Spleen (tissue), 11 donors: ENCODE measurements at regions not wholly inside any gene's neighbourhood (a gene's known extent, or its start where the extent isn't known, plus 50 kb on each side); places are given as distances from the start of the nearest gene placed in this dataset.

ENCODE experiments used
- DNase-seq: peaks from one replicate; pipeline ENCODE4 v3.0.0-alpha.2; 2020
- H3K27ac ChIP-seq, 8 donors: fragments of 200-600 bp; sonication (generic) in 7 of 8; 1 replicate in 4 of 8; 2 replicates in 4 of 8; pipeline versions ENCODE4 v1.5.0 to v1.8.0; 2016 to 2021; ENCODE audit warnings: inconsistent platforms in 4 of 8, mild to moderate bottlenecking in 4 of 8, moderate library complexity in 1 of 8
- H3K27me3 ChIP-seq, 7 donors: fragments of 200-600 bp; sonication (generic) in 6 of 7; replicated peaks in 1 of 7; 1 replicate in 4 of 7; 2 replicates in 3 of 7; pipeline versions ENCODE4 v1.5.0 to v1.8.0; 2016 to 2021; ENCODE audit warnings: inconsistent platforms in 3 of 7, mild to moderate bottlenecking in 1 of 7
- H3K36me3 ChIP-seq, 6 donors: fragments of 200-600 bp; sonication (generic) in 5 of 6; 1 replicate in 4 of 6; 2 replicates in 2 of 6; pipeline versions ENCODE4 v1.5.0 to v1.8.0; 2016 to 2021; ENCODE audit warnings: inconsistent platforms in 2 of 6
- H3K4me1 ChIP-seq, 6 donors: fragments of 200-600 bp; sonication (generic) in 5 of 6; 1 replicate in 3 of 6; 2 replicates in 3 of 6; pipeline versions ENCODE4 v1.5.0 to v1.8.0; 2016 to 2021; ENCODE audit warnings: inconsistent platforms in 3 of 6
- H3K4me3 ChIP-seq, 8 donors: fragments of 200-600 bp; sonication (generic) in 7 of 8; 1 replicate in 4 of 8; 2 replicates in 4 of 8; pipeline versions ENCODE4 v1.5.0 to v1.8.0; 2016 to 2021; ENCODE audit warnings: inconsistent platforms in 4 of 8, mild to moderate bottlenecking in 4 of 8, moderate library complexity in 2 of 8
- H3K9me3 ChIP-seq, 8 donors: fragments of 200-600 bp; sonication (generic) in 7 of 8; 1 replicate in 4 of 8; 2 replicates in 4 of 8; pipeline versions ENCODE4 v1.5.0 to v1.8.0; 2016 to 2021; ENCODE audit warnings: inconsistent platforms in 4 of 8
- CTCF ChIP-seq, 11 experiments: fragments of 200-600 bp in 7 of 11; fragments of 450-650 bp in 4 of 11; sonication (generic) in 4 of 11; IDR thresholded peaks in 8 of 11; conservative IDR thresholded peaks in 3 of 11; 1 replicate in 7 of 11; 2 replicates in 4 of 11; pipeline versions ENCODE4 v1.4.0 to v1.8.0; 2016 to 2021; ENCODE audit warnings: antibody characterized with exemption in 11 of 11, inconsistent platforms in 4 of 11, mild to moderate bottlenecking in 1 of 11
- POLR2A ChIP-seq, 3 donors: fragments of 450-650 bp; IDR thresholded peaks; one replicate each; pipeline ENCODE4 v1.5.1; 2017; ENCODE audit warnings: antibody characterized with exemption in 3 of 3, mild to moderate bottlenecking in 1 of 3
- POLR2AphosphoS5 ChIP-seq, 3 donors: sonication (generic); formaldehyde crosslinking; IDR thresholded peaks; one replicate each; pipeline ENCODE4 v1.5.1; 2017; ENCODE audit warnings: antibody characterized with exemption in 3 of 3
- WGBS, 5 donors: extraction: QIAGEN DNeasy Blood & Tissue Kit in 3 of 5; methylation state at CpG; one replicate each; pipeline versions ENCODE4 v1.1.5 to v1.1.7; 2013 to 2018; 5-methylcytosine and 5-hydroxymethylcytosine counted together
- intact Hi-C: fragments of 100-400 bp; cut with DNase I; formaldehyde crosslinking; loops from one replicate; pipeline ENCODE4 v1.15.0; 2023; ENCODE audit warnings: low total_unique reads
- donor health status: healthy with polysubstance abuse.
- donor health status: DM: no; HTN: no; CAD: no; lungs with moderate emphysema.
- donor health status: DM: no; HTN: no; CAD: no.
- donor health status: Bipolar disorder and iron deficiency.
- donor health status: healthy.
- donor health status: DM: no; HTN: no; CAD: no.
- donor health status: DM: yes; HTN: yes; CAD: no.

- H3K4me3 ChIP-seq: no peak overlapping the region
- TF ChIP-seq POLR2A (IDR thresholded peaks at IDR 0.05) (no peak), POLR2AphosphoS5 (IDR thresholded peaks at IDR 0.05) (no peak), CTCF (IDR thresholded peaks at IDR 0.05 in 8 of 11, conservative IDR thresholded peaks at IDR 0.05 in 3 of 11) (no peak)
- WGBS, 5 donors: 69 to 82% (median 76%) methylated on average over 2 of the region's 2 CpGs
- H3K27ac ChIP-seq: no peak overlapping the region
- H3K9me3 ChIP-seq: peaks cover 0 to 3% (median 0%) of the 10 kb centered on the region in 8 donors
- no peaks in the 10 kb centered on the region for H3K27me3 ChIP-seq
- intact Hi-C loops: no loop called here
- DNase-seq: no peak
- H3K4me1 ChIP-seq: peaks cover 0 to 5% (median 0%) of the 10 kb centered on the region in 6 donors
- no peaks in the 10 kb centered on the region for H3K36me3 ChIP-seq
Observed at GRCh38 chr11:28618416-28618815, 510.2 kb downstream of the METTL15 start.

- no peak for DNase-seq
- intact Hi-C loops: no loop called here
- Histone ChIP-seq H3K27ac (no peak overlapping the region), H3K4me1 (no peaks in the 10 kb centered on the region), H3K9me3 (peaks cover 0 to 3% (median 0%) of the 10 kb centered on the region in 8 donors), H3K4me3 (no peak overlapping the region), H3K27me3 (no peaks in the 10 kb centered on the region), H3K36me3 (no peaks in the 10 kb centered on the region)
- no peak for TF ChIP-seq CTCF (IDR thresholded peaks at IDR 0.05 in 8 of 11, conservative IDR thresholded peaks at IDR 0.05 in 3 of 11)
- TF ChIP-seq POLR2A (IDR thresholded peaks at IDR 0.05): no peak
- no peak for TF ChIP-seq POLR2AphosphoS5 (IDR thresholded peaks at IDR 0.05)
- WGBS, 5 donors: 72 to 81% (median 75%) methylated on average over 5 of the region's 5 CpGs
Observed at GRCh38 chr11:28616160-28616965, 508.2 kb downstream of the METTL15 start.

GRCh38 chr11:28615542-28615941 is 507.4 kb downstream of the METTL15 start:
- H3K36me3 ChIP-seq: no peaks in the 10 kb centered on the region
- no peak overlapping the region for H3K4me3 ChIP-seq
- peaks cover 0 to 3% (median 0%) of the 10 kb centered on the region in 8 donors for H3K9me3 ChIP-seq
- no peaks in the 10 kb centered on the region for H3K27me3 ChIP-seq
- TF ChIP-seq CTCF (IDR thresholded peaks at IDR 0.05 in 8 of 11, conservative IDR thresholded peaks at IDR 0.05 in 3 of 11) (no peak), POLR2AphosphoS5 (IDR thresholded peaks at IDR 0.05) (no peak), POLR2A (IDR thresholded peaks at IDR 0.05) (no peak)
- intact Hi-C loops: no loop called here
- no peak for DNase-seq
- 57 to 76% (median 63%) methylated on average over 2 of the region's 2 CpGs for WGBS, 5 donors
- H3K27ac ChIP-seq: no peak overlapping the region
- H3K4me1 ChIP-seq: no peaks in the 10 kb centered on the region

- Histone ChIP-seq H3K27me3 (no peaks in the 10 kb centered on the region), H3K9me3 (no peaks in the 10 kb centered on the region), H3K4me3 (no peak overlapping the region), H3K36me3 (no peaks in the 10 kb centered on the region), H3K27ac (no peak overlapping the region), H3K4me1 (no peaks in the 10 kb centered on the region)
- intact Hi-C loops: no loop called here
- TF ChIP-seq CTCF (IDR thresholded peaks at IDR 0.05 in 8 of 11, conservative IDR thresholded peaks at IDR 0.05 in 3 of 11): no peak
- no peak for TF ChIP-seq POLR2AphosphoS5 (IDR thresholded peaks at IDR 0.05)
- no peak for TF ChIP-seq POLR2A (IDR thresholded peaks at IDR 0.05)
- DNase-seq: no peak
- 52 to 71% (median 66%) methylated on average over 10 to 12 of the region's 12 CpGs for WGBS, 5 donors
Observed at GRCh38 chr11:28606930-28607329, 498.7 kb downstream of the METTL15 start.
